Epithelial cell of esophagus (primary cell): ENCODE measurements at regions not wholly inside any gene's neighbourhood (a gene's known extent, or its start where the extent isn't known, plus 50 kb on each side); places are given as distances from the start of the nearest gene placed in this dataset.

Source experiments
- DNase-seq: peaks from one replicate; pipeline ENCODE4 v3.0.0; 2010; ENCODE audit warnings: low read depth
- H3K4me3 ChIP-seq: 2 replicates; pipeline ENCODE4 v1.5.1; 2011; ENCODE audit warnings: mild to moderate bottlenecking, low read length, control low read depth
- CTCF ChIP-seq: IDR thresholded peaks from 2 replicates; pipeline ENCODE4 v1.5.1; 2011; ENCODE audit warnings: low read depth, mild to moderate bottlenecking, low read length, control low read depth, inconsistent platforms; ENCODE audit not compliant: insufficient read depth; ENCODE audit errors: missing control alignments

GRCh38 chr11:116062490-116063171, 558.4 kb upstream of the CADM1 start:
- TF ChIP-seq CTCF, result no peak
- H3K4me3 ChIP-seq, result no peak overlapping the region
- no peak for DNase-seq

- TF ChIP-seq CTCF, result no peak
- no peak overlapping the region for H3K4me3 ChIP-seq
- no peak for DNase-seq
These were observed 557.9 kb upstream of the CADM1 start for GRCh38 chr11:116062129-116062489.

GRCh38 chr11:116061322-116061721, 557.1 kb upstream of the CADM1 start:
- no peak overlapping the region for H3K4me3 ChIP-seq
- no peak for DNase-seq
- no peak for TF ChIP-seq CTCF

GRCh38 chr11:116059919-116060318, 555.7 kb upstream of the CADM1 start:
- no peak for TF ChIP-seq CTCF
- no peak overlapping the region for H3K4me3 ChIP-seq
- DNase-seq, result no peak

GRCh38 chr11:116057000-116057399, 552.8 kb upstream of the CADM1 start:
- TF ChIP-seq CTCF, result no peak

GRCh38 chr11:116055064-116055463, 550.8 kb upstream of the CADM1 start:
- no peak for TF ChIP-seq CTCF
- H3K4me3 ChIP-seq, result no peak overlapping the region
- DNase-seq, result no peak

More at GRCh38 chr11:116057000-116057399, 552.8 kb upstream of the CADM1 start:
- DNase-seq, result no peak
- H3K4me3 ChIP-seq, result no peak overlapping the region

- DNase-seq, result no peak
- no peak for TF ChIP-seq CTCF
These were observed 549.3 kb upstream of the CADM1 start for GRCh38 chr11:116053548-116053919.

More at GRCh38 chr11:116053548-116053919, 549.3 kb upstream of the CADM1 start:
- no peak overlapping the region for H3K4me3 ChIP-seq
